Epidermal melanocyte (primary cell): ENCODE measurements at regions not wholly inside any gene's neighbourhood (a gene's known extent, or its start where the extent isn't known, plus 50 kb on each side); places are given as distances from the start of the nearest gene placed in this dataset.
"Not testable (repeated sequence)": the region's sequence is repeated elsewhere in the genome, so short reads cannot be mapped to it uniquely, and the experiment has no call there.

Source experiments
- DNase-seq: peaks from one replicate; pipeline ENCODE4 v3.0.0; 2011; ENCODE audit warnings: low spot score; ENCODE audit not compliant: insufficient read length

DNA sequence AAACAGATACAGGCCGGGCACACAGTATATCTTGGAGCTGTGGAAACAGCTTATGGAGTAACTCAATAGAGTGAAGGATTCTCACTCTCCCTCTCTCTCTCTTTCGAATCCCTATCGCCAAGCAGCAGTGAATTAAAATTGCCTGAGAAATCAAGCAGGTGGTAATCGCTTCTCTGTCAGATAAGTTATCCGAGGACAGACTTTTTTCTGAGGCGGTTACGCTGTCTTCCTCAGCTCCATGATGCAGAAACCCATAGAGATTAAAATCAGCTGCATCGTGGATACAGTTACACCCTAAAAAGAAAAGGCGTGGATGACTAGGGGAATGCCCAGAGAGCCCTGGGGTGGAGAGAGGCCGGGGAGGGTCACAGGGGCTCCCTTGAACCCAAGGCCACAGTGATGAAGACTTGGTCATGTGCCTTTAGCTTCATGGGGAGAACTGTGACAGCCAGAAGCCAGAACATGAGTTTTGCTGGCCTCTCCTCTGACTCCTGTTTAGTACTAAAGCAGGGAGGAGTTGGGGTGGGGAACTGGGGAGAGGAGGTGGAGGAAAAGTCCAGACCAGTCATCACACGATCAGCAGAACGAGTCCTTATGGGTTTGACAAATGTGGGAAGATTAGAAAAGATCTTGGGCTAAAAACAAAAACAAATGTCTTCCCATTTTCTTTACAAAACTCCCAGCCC, 138.8 kb upstream of the JARID2 start:
- no peak for DNase-seq

- no peak for DNase-seq
Observed at GRCh38 chr6:15107644-15108382, 138.1 kb upstream of the JARID2 start.

DNA sequence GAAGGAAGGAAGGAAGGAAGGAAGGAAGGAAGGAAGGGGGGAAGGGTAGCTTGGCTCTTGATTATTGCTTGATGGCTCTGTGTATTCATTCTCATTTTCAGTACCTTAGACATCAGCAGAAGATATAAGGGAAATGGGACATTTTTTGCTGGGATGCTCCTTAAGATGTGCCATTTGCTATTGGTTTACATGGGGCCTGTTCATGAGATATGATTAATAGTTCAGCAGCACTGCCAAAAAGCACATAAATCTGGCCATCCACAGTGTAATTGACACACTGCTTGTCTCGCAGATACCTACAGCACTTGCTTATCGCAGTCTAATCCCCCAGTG, 137.5 kb upstream of the JARID2 start:
- DNase-seq: no peak

GRCh38 chr6:15109338-15110090, 136.4 kb upstream of the JARID2 start:
- no peak for DNase-seq

DNA sequence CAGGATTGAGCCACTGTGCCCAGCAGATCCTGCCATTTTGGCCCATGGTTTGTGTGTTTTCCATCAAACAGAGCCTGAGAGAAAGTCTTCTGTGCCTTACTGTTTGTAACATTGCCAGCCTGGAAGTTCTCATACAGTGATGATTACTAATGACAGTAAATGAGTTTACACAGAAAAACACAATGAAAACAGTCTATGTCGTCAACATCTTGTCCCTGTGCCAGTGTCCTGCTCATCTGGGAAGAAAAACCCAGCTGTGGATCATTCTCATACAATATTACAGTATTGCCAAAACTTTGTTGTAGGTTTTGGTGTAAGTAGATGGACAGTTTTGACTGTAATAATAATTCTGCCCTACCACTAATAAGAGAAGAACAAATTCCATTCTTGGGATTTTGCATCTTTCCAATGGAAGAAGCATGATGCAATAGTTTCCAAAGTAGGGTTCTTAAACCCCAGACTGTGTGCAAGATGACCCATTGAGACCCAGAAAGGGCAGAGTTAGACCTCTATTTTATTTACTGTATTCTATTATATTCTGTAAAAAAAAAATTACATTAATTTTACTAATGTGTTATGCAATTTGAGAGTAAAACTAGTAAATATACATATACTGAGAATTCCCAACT, 135.0 kb upstream of the JARID2 start:
- no peak for DNase-seq

GRCh38 chr6:15111576-15111975, 134.3 kb upstream of the JARID2 start:
- not testable (repeated sequence) for DNase-seq

- DNase-seq: no peak
Observed at GRCh38 chr6:15113587-15113986, 132.3 kb upstream of the JARID2 start.

GRCh38 chr6:15114061-15114460, 131.8 kb upstream of the JARID2 start:
- no peak for DNase-seq

- DNase-seq: no peak
Observed at GRCh38 chr6:15116889-15117288, 129.0 kb upstream of the JARID2 start.

GRCh38 chr6:15121443-15121842, 124.4 kb upstream of the JARID2 start:
- DNase-seq: no peak

- no peak for DNase-seq
Observed at GRCh38 chr6:15121977-15122550, 123.8 kb upstream of the JARID2 start.

DNA sequence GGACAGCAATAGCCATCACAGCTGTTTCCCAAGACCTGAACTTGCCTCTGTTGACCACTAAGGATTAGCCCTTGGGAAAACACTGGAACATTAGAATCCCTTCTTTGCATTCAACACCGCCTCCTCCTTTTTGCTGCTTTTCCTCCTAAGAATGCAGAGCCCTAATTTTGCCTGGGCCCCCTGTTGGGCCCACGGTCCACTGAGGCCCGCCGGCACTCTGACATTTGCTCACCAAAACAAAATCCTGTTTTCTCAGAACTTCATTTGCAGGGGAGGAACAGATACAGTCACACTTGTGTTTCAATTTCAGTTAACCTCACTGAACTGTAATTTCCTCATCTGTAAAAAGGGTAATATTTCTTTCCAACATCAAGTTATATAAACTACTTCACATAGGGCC, 116.0 kb upstream of the JARID2 start:
- DNase-seq: no peak

GRCh38 chr6:15131234-15131633, 114.6 kb upstream of the JARID2 start:
- no peak for DNase-seq

DNA sequence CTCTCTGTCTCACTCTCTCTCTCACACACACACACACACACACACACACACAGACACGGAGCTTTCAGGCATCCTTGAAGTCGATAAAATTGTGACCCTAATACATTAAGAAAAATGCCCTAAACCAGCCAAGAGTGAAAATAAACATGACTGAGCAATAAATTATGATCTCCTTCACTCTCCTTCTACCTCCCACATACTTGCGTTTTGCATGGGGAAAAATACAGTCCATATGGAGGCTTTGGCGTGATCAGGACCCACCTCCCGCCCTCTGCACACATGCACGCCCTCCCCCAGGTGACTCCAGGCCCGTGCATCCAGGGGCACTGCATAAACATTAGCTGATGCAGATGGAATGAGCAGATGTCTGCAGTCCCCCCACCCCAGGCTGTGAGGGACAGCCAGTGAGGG, 114.2 kb upstream of the JARID2 start:
- no peak for DNase-seq

GRCh38 chr6:15132167-15132566, 113.7 kb upstream of the JARID2 start:
- no peak for DNase-seq

GRCh38 chr6:15132854-15133670, 112.8 kb upstream of the JARID2 start:
- DNase-seq: no peak

DNA sequence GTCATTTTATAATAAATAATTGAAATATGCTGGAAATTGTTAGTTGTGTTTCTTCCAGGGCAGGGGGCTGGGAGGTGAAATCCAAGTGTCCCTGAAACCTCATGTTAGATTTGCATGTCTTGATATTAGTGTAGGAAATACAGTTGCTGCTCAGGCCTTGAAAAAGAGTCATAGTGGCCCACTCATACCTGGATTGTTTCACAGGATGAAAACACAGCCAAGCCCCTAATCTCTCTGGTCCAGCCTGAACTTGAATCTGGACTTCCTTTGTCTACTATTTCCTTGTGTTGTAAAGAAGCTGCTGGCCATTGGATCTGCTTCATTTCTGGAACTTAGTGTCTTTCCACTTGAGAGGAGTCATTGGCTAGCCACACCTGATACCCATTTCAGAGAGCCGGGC, 108.8 kb upstream of the JARID2 start:
- no peak for DNase-seq

- DNase-seq: no peak
Observed at GRCh38 chr6:15143086-15143485, 102.8 kb upstream of the JARID2 start.

DNA sequence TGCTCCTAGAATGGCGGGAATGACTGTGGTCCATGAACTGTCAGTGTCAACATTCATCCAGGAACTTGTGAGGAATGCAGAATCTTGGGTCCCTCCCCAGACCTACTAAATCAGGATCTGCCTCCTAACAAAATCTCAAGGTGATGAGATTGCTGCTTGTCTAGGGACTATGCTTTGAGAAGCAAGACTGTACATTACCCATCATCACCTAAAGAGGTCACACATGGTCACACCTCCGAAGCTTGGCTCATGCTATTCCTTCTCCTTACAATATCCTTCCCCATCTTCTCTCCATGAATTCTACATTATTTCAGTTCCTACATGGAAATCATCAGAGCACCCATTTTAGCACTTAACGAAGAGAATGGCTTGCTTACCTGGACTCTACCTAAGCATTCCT, 102.3 kb upstream of the JARID2 start:
- no peak for DNase-seq

DNA sequence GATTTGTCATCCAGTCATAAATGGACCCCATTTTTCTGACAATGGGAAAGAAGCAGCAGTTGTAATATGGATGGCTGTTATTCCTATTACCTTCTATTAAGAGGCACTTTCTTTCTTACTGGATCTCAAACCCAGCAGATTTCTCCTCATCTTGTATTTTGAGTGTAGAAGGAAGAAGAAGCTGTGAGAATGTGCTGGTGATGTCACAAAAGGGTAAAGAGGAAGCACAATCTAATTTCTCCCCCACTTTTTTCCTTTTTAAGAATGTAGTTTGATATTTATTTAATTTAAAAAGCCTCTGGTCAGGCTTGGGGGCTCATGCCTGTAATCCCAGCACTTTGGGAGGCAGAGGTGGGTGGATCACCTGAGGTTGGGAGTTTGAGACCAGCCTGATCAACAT, 100.0 kb upstream of the JARID2 start:
- DNase-seq: no peak

GRCh38 chr6:15147827-15148226, 98.0 kb upstream of the JARID2 start:
- no peak for DNase-seq
